Breast epithelium (tissue), 4 donors: ENCODE measurements at regions not wholly inside any gene's neighbourhood (a gene's known extent, or its start where the extent isn't known, plus 50 kb on each side); places are given as distances from the start of the nearest gene placed in this dataset.

Source experiments
- DNase-seq, 2 donors: peaks; one replicate each; pipeline ENCODE4 v3.0.0-alpha.2; 2019; ENCODE audit warnings: low spot score in 2 of 2
- H3K27ac ChIP-seq, 2 donors: fragments of 200-600 bp; sonication (generic) in 1 of 2; one replicate each; pipeline ENCODE4 v1.5.1; 2016 to 2019; ENCODE audit warnings: mild to moderate bottlenecking in 1 of 2
- H3K27me3 ChIP-seq, 2 donors: fragments of 200-600 bp; sonication (generic) in 1 of 2; one replicate each; pipeline versions ENCODE4 v1.5.1 to v1.6.0; 2017 to 2019; ENCODE audit warnings: control low read depth in 1 of 2, mild to moderate bottlenecking in 1 of 2
- H3K36me3 ChIP-seq: fragments of 200-600 bp; one replicate; pipeline ENCODE4 v1.5.1; 2019
- H3K4me1 ChIP-seq, 2 donors: fragments of 200-600 bp; sonication (generic); one replicate each; pipeline ENCODE4 v1.5.1; 2016 to 2019; ENCODE audit warnings: control low read depth in 1 of 2
- H3K4me3 ChIP-seq, 3 donors: fragments of 200-600 bp; sonication (generic); 1 replicate in 2 of 3; 2 replicates in 1 of 3; pipeline ENCODE4 v1.5.1; 2016 to 2019; ENCODE audit warnings: mild to moderate bottlenecking in 3 of 3, moderate library complexity in 2 of 3
- H3K9me3 ChIP-seq, 2 donors: fragments of 200-600 bp; sonication (generic) in 1 of 2; one replicate each; pipeline ENCODE4 v1.5.1; 2016 to 2019; ENCODE audit warnings: control low read depth in 1 of 2
- POLR2A ChIP-seq: fragments of 450-650 bp; IDR thresholded peaks from one replicate; pipeline ENCODE4 v1.6.1; 2016; ENCODE audit warnings: antibody characterized with exemption, mild to moderate bottlenecking, moderate library complexity
- POLR2AphosphoS5 ChIP-seq, 3 donors: sonication (generic); formaldehyde crosslinking; IDR thresholded peaks; one replicate each; pipeline ENCODE4 v1.6.1; 2017; ENCODE audit warnings: antibody characterized with exemption in 3 of 3
- intact Hi-C: fragments of 100-400 bp; cut with DNase I; formaldehyde crosslinking; loops from one replicate; pipeline ENCODE4 v1.15.1; 2023; ENCODE audit warnings: low total_unique reads
- TF ChIP-seq, protein P1 (sequence below), 3 donors: fragments of 450-650 bp; IDR thresholded peaks; one replicate each; pipeline ENCODE4 v1.5.1; 2016 to 2017; ENCODE audit warnings: antibody characterized with exemption in 3 of 3, mild to moderate bottlenecking in 3 of 3, moderate library complexity in 3 of 3

DNA sequence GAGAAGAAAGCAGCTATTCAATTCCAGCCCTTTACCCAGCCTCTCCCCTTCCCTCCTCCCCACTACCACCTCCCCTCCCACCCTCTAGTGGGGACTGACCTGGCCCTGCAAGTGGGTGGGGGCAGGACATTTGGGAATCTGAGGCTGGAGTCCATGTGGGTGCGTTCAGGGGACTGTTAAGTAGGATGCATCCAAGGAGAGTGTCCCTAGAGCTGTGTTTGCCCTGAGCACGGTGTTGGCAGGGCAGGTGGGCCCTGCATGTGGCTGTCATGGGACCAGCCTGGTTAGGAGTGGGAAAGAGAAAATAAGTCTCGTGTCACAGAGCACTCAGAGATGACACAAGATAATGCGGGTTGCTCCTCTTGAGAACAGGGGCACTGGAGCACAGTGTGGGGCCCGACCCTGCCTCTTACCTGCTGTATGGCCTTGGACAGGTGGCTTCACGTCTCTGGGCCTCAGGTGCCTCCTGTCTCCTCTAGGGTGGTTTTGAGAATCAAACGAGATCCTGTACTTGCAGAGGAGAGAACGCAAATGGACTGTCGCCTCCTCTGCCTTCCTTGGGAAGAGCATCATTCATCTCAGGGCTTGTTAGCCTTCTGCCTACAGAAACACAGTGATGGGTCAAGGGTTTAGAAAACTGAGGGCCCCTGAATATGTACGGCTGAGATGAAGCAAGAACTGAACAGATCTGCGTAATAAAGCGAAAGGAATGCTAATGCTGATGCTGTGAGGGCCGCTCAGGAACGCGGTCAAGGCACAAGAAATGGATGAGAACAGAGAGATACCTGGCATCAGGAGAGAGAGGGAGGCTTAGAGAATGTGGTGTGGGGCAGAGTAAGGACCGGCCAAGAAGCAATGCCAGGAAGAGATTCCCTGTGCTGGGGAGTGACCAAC lies 187.7 kb upstream of the HAAO start:
- Histone ChIP-seq H3K27ac (no peak overlapping the region), H3K27me3 (no peaks in the 10 kb centered on the region), H3K4me1 (peaks cover 0 to 5% of the 10 kb centered on the region in 2 donors), H3K36me3 (no peaks in the 10 kb centered on the region), H3K4me3 (no peak overlapping the region), H3K9me3 (no peaks in the 10 kb centered on the region)
- DNase-seq = no peak
- no peak for TF ChIP-seq POLR2A
- no peak for TF ChIP-seq POLR2AphosphoS5 (IDR thresholded peaks at IDR 0.05)
- TF ChIP-seq, protein P1, sequence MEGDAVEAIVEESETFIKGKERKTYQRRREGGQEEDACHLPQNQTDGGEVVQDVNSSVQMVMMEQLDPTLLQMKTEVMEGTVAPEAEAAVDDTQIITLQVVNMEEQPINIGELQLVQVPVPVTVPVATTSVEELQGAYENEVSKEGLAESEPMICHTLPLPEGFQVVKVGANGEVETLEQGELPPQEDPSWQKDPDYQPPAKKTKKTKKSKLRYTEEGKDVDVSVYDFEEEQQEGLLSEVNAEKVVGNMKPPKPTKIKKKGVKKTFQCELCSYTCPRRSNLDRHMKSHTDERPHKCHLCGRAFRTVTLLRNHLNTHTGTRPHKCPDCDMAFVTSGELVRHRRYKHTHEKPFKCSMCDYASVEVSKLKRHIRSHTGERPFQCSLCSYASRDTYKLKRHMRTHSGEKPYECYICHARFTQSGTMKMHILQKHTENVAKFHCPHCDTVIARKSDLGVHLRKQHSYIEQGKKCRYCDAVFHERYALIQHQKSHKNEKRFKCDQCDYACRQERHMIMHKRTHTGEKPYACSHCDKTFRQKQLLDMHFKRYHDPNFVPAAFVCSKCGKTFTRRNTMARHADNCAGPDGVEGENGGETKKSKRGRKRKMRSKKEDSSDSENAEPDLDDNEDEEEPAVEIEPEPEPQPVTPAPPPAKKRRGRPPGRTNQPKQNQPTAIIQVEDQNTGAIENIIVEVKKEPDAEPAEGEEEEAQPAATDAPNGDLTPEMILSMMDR (IDR thresholded peaks at IDR 0.05) = no peak
- intact Hi-C loops = loop anchor here (5.0 kb wide), 1 partner anchor 247 kb away; the partner anchor contains the start of gene ZFP36L2

DNA sequence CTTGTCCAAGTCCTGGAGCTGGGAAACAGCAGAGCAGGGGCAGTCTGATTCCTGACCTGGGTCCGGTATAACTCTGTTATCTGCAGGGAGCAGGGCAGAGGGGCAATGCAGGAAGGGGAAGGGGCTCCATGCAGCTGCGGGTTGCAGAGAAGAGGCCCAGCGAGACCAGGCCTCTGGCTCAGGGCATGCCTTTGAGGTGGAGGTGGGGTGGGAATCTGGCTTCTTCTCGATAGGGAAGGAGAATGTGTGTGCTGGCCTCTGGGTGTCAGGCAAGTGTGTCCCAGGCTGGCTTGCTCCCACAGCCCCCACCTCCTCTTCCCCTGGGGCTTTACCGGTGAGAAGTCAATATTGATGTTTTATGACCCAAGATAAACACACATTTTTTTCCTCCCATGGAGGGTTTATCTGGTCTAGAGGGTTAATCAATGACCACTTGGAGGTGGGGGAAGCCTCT lies 187.1 kb upstream of the HAAO start:
- H3K4me3 ChIP-seq = no peak overlapping the region
- TF ChIP-seq POLR2AphosphoS5 (IDR thresholded peaks at IDR 0.05) (no peak), POLR2A (no peak)
- TF ChIP-seq, protein P1 (IDR thresholded peaks at IDR 0.05) = no peak
- intact Hi-C loops = loop anchor here (5.0 kb wide), 1 partner anchor 248 kb away; the partner anchor contains the start of gene ZFP36L2
- peaks cover 0 to 5% of the 10 kb centered on the region in 2 donors for H3K4me1 ChIP-seq
- no peaks in the 10 kb centered on the region for H3K27me3 ChIP-seq
- no peak for DNase-seq
- no peak overlapping the region for H3K27ac ChIP-seq
- H3K9me3 ChIP-seq = no peaks in the 10 kb centered on the region
- no peaks in the 10 kb centered on the region for H3K36me3 ChIP-seq

DNA sequence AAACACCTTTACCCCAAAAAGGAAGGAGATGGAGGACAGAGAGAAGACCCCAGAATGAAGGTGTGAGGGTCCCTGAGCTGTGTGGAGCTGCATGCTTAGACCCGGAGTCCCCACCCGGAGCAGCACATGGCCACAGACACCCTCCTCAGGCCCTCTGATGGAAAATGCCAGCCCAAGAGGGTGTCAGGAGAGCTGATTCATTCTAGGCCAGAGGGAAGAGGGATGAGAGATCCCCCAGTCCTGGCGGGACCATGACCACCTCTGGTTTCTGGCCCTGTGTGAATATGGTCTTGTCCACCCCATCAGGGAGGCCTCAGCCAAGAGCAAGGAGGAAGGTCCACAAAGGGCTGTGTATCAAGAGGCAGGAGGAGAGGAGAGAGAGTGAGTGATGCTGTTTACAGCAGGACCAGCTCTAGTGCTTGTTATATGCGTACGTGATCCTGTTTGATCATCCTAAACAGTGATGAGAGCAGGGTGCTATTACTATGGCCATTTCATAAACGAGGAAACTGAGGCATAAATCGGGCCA lies 186.6 kb upstream of the HAAO start:
- Histone ChIP-seq H3K36me3 (no peaks in the 10 kb centered on the region), H3K4me3 (no peak overlapping the region), H3K4me1 (peaks cover 0 to 5% of the 10 kb centered on the region in 2 donors), H3K27me3 (no peaks in the 10 kb centered on the region), H3K9me3 (no peaks in the 10 kb centered on the region), H3K27ac (no peak overlapping the region)
- no peak for DNase-seq
- TF ChIP-seq, protein P1 (IDR thresholded peaks at IDR 0.05) = no peak
- TF ChIP-seq POLR2A (no peak), POLR2AphosphoS5 (IDR thresholded peaks at IDR 0.05) (no peak)
- intact Hi-C loops = loop anchor here (5.0 kb wide), 1 partner anchor 248 kb away; the partner anchor contains the start of gene ZFP36L2

DNA sequence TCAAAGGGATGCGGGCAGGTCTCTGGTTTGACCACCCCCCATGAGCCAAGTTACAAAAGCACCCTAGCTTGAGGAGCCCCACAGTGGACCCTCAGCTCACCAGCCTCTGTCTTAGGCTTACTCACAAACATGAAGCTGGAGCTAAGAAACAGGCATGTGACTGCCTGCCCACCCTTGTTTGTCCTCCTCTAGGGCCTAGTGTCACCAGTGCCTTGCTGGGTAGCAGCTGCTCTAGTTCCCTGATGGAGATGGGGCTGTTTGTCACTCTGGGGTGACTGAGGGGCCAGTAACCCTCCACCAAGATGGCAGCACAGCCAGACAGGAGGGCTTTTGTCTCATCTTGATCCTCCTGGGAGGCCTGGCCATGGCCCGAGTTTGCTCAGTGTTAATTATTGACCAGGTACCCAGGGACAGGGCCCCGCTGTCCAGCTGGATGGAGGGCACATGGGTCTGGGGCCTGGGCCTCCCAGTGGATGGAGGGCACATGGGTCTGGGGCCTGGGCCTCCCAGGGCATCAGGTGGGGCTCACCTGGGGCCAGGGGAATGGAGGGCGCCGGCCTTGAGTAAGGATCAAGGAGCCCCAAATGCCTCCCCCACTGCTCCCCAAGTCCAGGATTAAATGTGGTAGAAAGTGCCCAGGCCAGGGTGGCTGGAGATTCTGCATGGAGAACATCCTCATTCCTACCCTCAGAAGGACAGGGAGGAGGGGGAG lies 185.9 kb upstream of the HAAO start:
- Histone ChIP-seq H3K9me3 (no peaks in the 10 kb centered on the region), H3K4me1 (peaks cover 0 to 5% of the 10 kb centered on the region in 2 donors), H3K27ac (peak overlapping the region in 1 of 2 donors; percentile 76), H3K36me3 (no peaks in the 10 kb centered on the region), H3K4me3 (no peak overlapping the region), H3K27me3 (no peaks in the 10 kb centered on the region)
- intact Hi-C loops = loop anchor here (5.0 kb wide), 1 partner anchor 249 kb away; the partner anchor contains the start of gene ZFP36L2
- TF ChIP-seq POLR2AphosphoS5 (IDR thresholded peaks at IDR 0.05) (no peak), POLR2A (no peak)
- TF ChIP-seq, protein P1 (IDR thresholded peaks at IDR 0.05) = no peak
- no peak for DNase-seq
